ENCODE measurements at regions not wholly inside any gene's neighbourhood (a gene's known extent, or its start where the extent isn't known, plus 50 kb on each side); places are given as distances from the start of the nearest gene placed in this dataset.

GRCh38 chr14:42944284-42944683 lies 1337.6 kb downstream of the LRFN5 start:
- TF ChIP-seq CTCF (IDR thresholded peaks at IDR 0.05) = no peak
- no peak for TF ChIP-seq POLR2AphosphoS5 (IDR thresholded peaks at IDR 0.05; ENCODE audit: low read depth, low read length)
- no peak for TF ChIP-seq TCF7L2 (IDR thresholded peaks at IDR 0.05; ENCODE audit: low read depth, low read length)
- TF ChIP-seq REST (IDR thresholded peaks at IDR 0.05; ENCODE audit: insufficient read depth in 1 of 2, low read depth in 2 of 2, low read length in 1 of 2) = no peak

Data from Panc1 (cell line).